ENCODE measurements at regions not wholly inside any gene's neighbourhood (a gene's known extent, or its start where the extent isn't known, plus 50 kb on each side); places are given as distances from the start of the nearest gene placed in this dataset.

DNA sequence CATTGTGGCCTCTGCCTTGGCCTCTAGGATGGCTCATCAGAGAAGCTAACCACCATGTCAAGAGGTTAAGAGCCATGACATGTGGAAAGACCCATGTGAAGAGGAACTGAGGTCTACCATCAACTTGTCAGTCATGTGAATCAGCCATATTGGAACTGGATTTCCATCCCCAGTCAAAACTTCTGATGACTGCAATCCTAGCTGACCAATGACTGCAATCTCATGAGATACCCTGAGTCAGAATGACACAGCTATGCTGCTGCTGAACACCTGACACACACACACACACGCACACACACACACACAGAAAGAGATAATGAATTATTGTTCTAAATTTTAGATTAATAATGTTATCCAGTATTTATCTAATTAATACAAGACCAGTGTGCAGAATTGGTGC lies 337.5 kb upstream of the LMCD1 start:
- ATAC-seq = no peak
- Histone ChIP-seq H3K4me3 (no peak overlapping the region), H3K4me2 (ENCODE audit: control insufficient read depth, insufficient read depth) (no peak overlapping the region), H2AFZ (ENCODE audit: control insufficient read depth, low read depth, low read length) (no peak overlapping the region), H3K79me2 (ENCODE audit: control insufficient read depth, insufficient read depth, low read length) (no peaks in the 10 kb centered on the region), H3K27me3 (replicated peaks in 1 of 2; ENCODE audit: control insufficient read depth in 2 of 2, insufficient read depth in 2 of 2, low read length in 1 of 2) (no peaks in the 10 kb centered on the region), H3K27ac (ENCODE audit: control insufficient read depth, insufficient read depth) (no peak overlapping the region), H4K20me1 (ENCODE audit: control insufficient read depth, insufficient read depth) (no peaks in the 10 kb centered on the region), H3K9ac (ENCODE audit: control insufficient read depth, insufficient read depth, low read length) (no peak overlapping the region), H3K9me3 (replicated peaks; ENCODE audit: control insufficient read depth, insufficient read depth, low read length) (no peaks in the 10 kb centered on the region), H3K36me3 (ENCODE audit: control insufficient read depth in 2 of 2, insufficient read depth in 2 of 2, low read length in 1 of 2) (no peaks in the 10 kb centered on the region), H3K4me1 (ENCODE audit: control insufficient read depth, insufficient read depth, low read length) (no peaks in the 10 kb centered on the region)
- BruUV-seq (replicated peaks) = no TSS peak
- TF ChIP-seq HDAC2 (IDR thresholded peaks at IDR 0.05) (no peak), BCL3 (IDR thresholded peaks at IDR 0.05; ENCODE audit: borderline replicate concordance, insufficient read depth, low read depth, low read length, poor library complexity, severe bottlenecking) (peak; percentile 75)
- CTCF ChIA-PET = no interaction called here
- POLR2A ChIA-PET = no interaction called here
- intact Hi-C loops (cut with micrococcal nuclease; ENCODE audit: unreplicated experiment) = no loop called here
- in situ Hi-C loops (cut with MboI) = no loop called here
- SMC1A ChIA-PET (ENCODE audit: uncharacterized antibody, unreplicated experiment) = no interaction called here
- DNase-seq (ENCODE audit: low read depth, low spot score) = no peak
- RAD21 ChIA-PET (ENCODE audit: unreplicated experiment) = no interaction called here
- WGBS (ENCODE audit: insufficient coverage, insufficient replicate concordance, low lambda C conversion rate, missing lambda C conversion rate) = 40% methylated on average over 1 of the region's 1 CpG
- FAIRE-seq = no peak

DNA sequence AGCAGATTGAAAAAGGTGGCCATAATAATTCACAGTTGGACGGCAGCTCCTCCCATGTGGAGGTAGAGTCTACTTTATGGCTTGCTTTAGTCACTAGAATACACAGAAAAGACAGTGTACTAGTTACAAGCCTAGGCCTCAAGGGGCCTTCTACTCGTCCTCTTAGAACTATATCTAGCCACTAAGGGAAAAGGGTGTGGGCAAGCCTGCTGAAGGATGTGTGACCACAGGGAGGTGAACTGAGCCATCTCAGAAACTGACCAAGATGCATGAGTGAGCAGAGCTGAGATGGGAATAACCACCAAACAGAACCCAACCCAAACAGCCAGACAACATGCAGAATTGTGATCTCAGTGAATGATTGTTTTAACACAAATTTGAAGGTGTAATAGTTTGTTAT lies 335.6 kb upstream of the LMCD1 start:
- Histone ChIP-seq H3K4me3 (no peak overlapping the region), H3K79me2 (ENCODE audit: control insufficient read depth, insufficient read depth, low read length) (no peaks in the 10 kb centered on the region), H3K4me2 (ENCODE audit: control insufficient read depth, insufficient read depth) (no peak overlapping the region), H2AFZ (ENCODE audit: control insufficient read depth, low read depth, low read length) (no peak overlapping the region), H3K9me3 (replicated peaks; ENCODE audit: control insufficient read depth, insufficient read depth, low read length) (no peaks in the 10 kb centered on the region), H3K4me1 (ENCODE audit: control insufficient read depth, insufficient read depth, low read length) (no peaks in the 10 kb centered on the region), H3K27ac (ENCODE audit: control insufficient read depth, insufficient read depth) (no peak overlapping the region), H4K20me1 (ENCODE audit: control insufficient read depth, insufficient read depth) (no peaks in the 10 kb centered on the region), H3K36me3 (ENCODE audit: control insufficient read depth in 2 of 2, insufficient read depth in 2 of 2, low read length in 1 of 2) (no peaks in the 10 kb centered on the region), H3K27me3 (replicated peaks in 1 of 2; ENCODE audit: control insufficient read depth in 2 of 2, insufficient read depth in 2 of 2, low read length in 1 of 2) (no peaks in the 10 kb centered on the region), H3K9ac (ENCODE audit: control insufficient read depth, insufficient read depth, low read length) (no peak overlapping the region)
- FAIRE-seq (no peak), DNase-seq (ENCODE audit: low read depth, low spot score) (no peak), ATAC-seq (no peak; the same call in 2 of the 3 replicates)
- in situ Hi-C loops (cut with MboI) = no loop called here
- ChIA-PET SMC1A (ENCODE audit: uncharacterized antibody, unreplicated experiment) (no interaction called here), RAD21 (ENCODE audit: unreplicated experiment) (no interaction called here), POLR2A (no interaction called here), CTCF (no interaction called here)
- intact Hi-C loops (cut with micrococcal nuclease; ENCODE audit: unreplicated experiment) = no loop called here
- 0% methylated on average over 2 of the region's 2 CpGs for WGBS (ENCODE audit: insufficient coverage, insufficient replicate concordance, low lambda C conversion rate, missing lambda C conversion rate)
- no TSS peak for BruUV-seq (replicated peaks)
- no peak for TF ChIP-seq BCL3 (IDR thresholded peaks at IDR 0.05; ENCODE audit: borderline replicate concordance, insufficient read depth, low read depth, low read length, poor library complexity, severe bottlenecking)
- TF ChIP-seq EZH2 (IDR thresholded peaks at IDR 0.05; ENCODE audit: borderline replicate concordance, control insufficient read depth, low read depth, low read length) = no peak
- TF ChIP-seq CBX3 (IDR thresholded peaks at IDR 0.05; ENCODE audit: borderline replicate concordance, low read depth) = no peak
- TF ChIP-seq IKZF2 (IDR thresholded peaks at IDR 0.05) = no peak
- TF ChIP-seq, protein P1, sequence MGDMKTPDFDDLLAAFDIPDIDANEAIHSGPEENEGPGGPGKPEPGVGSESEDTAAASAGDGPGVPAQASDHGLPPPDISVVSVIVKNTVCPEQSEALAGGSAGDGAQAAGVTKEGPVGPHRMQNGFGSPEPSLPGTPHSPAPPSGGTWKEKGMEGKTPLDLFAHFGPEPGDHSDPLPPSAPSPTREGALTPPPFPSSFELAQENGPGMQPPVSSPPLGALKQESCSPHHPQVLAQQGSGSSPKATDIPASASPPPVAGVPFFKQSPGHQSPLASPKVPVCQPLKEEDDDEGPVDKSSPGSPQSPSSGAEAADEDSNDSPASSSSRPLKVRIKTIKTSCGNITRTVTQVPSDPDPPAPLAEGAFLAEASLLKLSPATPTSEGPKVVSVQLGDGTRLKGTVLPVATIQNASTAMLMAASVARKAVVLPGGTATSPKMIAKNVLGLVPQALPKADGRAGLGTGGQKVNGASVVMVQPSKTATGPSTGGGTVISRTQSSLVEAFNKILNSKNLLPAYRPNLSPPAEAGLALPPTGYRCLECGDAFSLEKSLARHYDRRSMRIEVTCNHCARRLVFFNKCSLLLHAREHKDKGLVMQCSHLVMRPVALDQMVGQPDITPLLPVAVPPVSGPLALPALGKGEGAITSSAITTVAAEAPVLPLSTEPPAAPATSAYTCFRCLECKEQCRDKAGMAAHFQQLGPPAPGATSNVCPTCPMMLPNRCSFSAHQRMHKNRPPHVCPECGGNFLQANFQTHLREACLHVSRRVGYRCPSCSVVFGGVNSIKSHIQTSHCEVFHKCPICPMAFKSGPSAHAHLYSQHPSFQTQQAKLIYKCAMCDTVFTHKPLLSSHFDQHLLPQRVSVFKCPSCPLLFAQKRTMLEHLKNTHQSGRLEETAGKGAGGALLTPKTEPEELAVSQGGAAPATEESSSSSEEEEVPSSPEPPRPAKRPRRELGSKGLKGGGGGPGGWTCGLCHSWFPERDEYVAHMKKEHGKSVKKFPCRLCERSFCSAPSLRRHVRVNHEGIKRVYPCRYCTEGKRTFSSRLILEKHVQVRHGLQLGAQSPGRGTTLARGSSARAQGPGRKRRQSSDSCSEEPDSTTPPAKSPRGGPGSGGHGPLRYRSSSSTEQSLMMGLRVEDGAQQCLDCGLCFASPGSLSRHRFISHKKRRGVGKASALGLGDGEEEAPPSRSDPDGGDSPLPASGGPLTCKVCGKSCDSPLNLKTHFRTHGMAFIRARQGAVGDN (IDR thresholded peaks at IDR 0.05) = no peak
- no peak for TF ChIP-seq HSF1 (IDR thresholded peaks at IDR 0.05; ENCODE audit: low read depth, low read length)
- TF ChIP-seq POLR2AphosphoS2 (IDR thresholded peaks at IDR 0.05; ENCODE audit: low read depth, low read length) = no peak
- no peak for TF ChIP-seq SMAD1 (IDR thresholded peaks at IDR 0.05; ENCODE audit: low read depth, partially characterized antibody)
